GM21529 (cell line): ENCODE measurements at regions not wholly inside any gene's neighbourhood (a gene's known extent, or its start where the extent isn't known, plus 50 kb on each side); places are given as distances from the start of the nearest gene placed in this dataset.
"Not testable (repeated sequence)": the region's sequence is repeated elsewhere in the genome, so short reads cannot be mapped to it uniquely, and the experiment has no call there.

Source experiments
- ATAC-seq: cut with Tn5 transposase; IDR thresholded peaks from one replicate; pipeline ENCODE4 v1.9.1; 2021; ENCODE audit not compliant: unreplicated experiment

GRCh38 chr1:102181341-102181740 is 184.6 kb upstream of the OLFM3 start:
- ATAC-seq, result no peak

- no peak for ATAC-seq
Measured at GRCh38 chr1:102178480-102178879, 181.8 kb upstream of the OLFM3 start.

GRCh38 chr1:102174259-102174863 is 177.6 kb upstream of the OLFM3 start:
- ATAC-seq, result peak; percentile 90

- ATAC-seq, result no peak
Measured at GRCh38 chr1:102172200-102172599, 175.5 kb upstream of the OLFM3 start.

GRCh38 chr1:102163799-102164198 is 167.1 kb upstream of the OLFM3 start:
- no peak for ATAC-seq

GRCh38 chr1:102151242-102151641 is 154.5 kb upstream of the OLFM3 start:
- no peak for ATAC-seq

- no peak for ATAC-seq
Measured at GRCh38 chr1:102120910-102121309, 124.2 kb upstream of the OLFM3 start.

GRCh38 chr1:102118150-102118549 is 121.4 kb upstream of the OLFM3 start:
- no peak for ATAC-seq

GRCh38 chr1:102110586-102110985 is 113.9 kb upstream of the OLFM3 start:
- ATAC-seq, result no peak

- ATAC-seq, result not testable (repeated sequence)
Measured at GRCh38 chr1:102109493-102109892, 112.8 kb upstream of the OLFM3 start.

GRCh38 chr1:102107441-102107840 is 110.7 kb upstream of the OLFM3 start:
- ATAC-seq, result no peak

- ATAC-seq, result no peak
Measured at GRCh38 chr1:102105931-102106550, 109.3 kb upstream of the OLFM3 start.

GRCh38 chr1:102103646-102104045 is 106.9 kb upstream of the OLFM3 start:
- ATAC-seq, result no peak

GRCh38 chr1:102102276-102102780 is 105.6 kb upstream of the OLFM3 start:
- ATAC-seq, result no peak

- no peak for ATAC-seq
Measured at GRCh38 chr1:102100666-102101065, 103.9 kb upstream of the OLFM3 start.

GRCh38 chr1:102099916-102100315 is 103.2 kb upstream of the OLFM3 start:
- ATAC-seq, result no peak

GRCh38 chr1:102098536-102098935 is 101.8 kb upstream of the OLFM3 start:
- no peak for ATAC-seq

- no peak for ATAC-seq
Measured at GRCh38 chr1:102098081-102098480, 101.4 kb upstream of the OLFM3 start.

- ATAC-seq, result no peak
Measured at GRCh38 chr1:102097451-102097850, 100.7 kb upstream of the OLFM3 start.

- no peak for ATAC-seq
Measured at GRCh38 chr1:102096162-102096561, 99.4 kb upstream of the OLFM3 start.

GRCh38 chr1:102089791-102090190 is 93.1 kb upstream of the OLFM3 start:
- ATAC-seq, result no peak

GRCh38 chr1:102085896-102086295 is 89.2 kb upstream of the OLFM3 start:
- no peak for ATAC-seq
